ENCODE measurements at regions not wholly inside any gene's neighbourhood (a gene's known extent, or its start where the extent isn't known, plus 50 kb on each side); places are given as distances from the start of the nearest gene placed in this dataset.

DNA sequence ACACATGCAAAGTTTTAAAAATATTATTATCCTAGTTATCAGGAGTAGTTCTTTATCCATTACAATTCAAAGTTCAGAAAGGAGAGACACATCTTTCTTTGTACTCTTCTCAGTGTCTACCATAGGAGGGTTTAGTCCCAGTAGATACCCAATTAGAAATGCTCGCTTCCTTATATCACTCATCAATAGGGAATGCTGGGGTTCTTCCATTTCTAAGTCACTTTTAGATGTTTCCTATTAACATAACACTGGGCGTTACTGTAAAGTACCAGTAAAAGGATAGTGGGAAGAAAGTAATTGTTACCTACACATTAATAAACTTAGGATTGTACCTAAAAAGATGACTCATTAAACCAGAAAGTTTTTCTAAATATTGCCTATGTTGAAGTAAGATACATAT lies 348.3 kb upstream of the CDH6 start:
- no peak for DNase-seq

DNA sequence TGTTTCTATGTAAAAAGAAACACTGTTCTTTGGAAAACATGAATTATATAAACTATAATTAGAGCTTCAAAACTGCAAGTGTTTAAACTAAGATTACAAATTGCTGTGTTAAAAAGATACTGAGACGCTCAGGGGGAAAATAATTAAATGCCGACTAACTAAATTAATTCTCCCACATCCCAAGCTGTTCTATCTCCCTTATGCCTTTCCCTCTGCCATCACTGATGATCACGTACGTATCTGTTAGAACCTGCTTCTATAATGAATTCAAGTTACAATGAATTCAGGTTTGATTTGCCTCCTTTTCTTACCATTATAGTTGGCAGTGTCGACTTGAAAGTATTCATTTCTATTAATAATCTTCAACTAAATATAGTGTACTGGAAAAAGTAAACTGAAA lies 349.9 kb upstream of the CDH6 start:
- no peak for DNase-seq

DNA sequence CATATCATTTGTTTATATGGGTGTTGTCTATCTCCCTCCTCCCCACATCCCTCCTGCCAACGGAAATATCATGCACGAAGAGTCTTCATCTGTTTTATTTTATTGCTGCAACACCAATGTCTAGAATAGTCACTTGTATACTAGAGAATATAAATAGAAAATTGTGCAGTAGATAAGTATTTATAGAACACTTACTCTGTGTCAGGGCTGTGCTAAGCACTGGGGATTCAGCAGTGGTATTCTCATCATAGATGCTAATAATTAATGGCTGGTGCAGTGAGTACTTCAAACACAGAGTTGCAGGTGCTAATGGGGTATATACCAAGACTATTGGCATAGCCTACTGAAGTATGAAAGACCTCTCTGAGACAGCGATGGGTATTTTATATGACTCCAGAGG lies 353.5 kb upstream of the CDH6 start:
- no peak for DNase-seq

DNA sequence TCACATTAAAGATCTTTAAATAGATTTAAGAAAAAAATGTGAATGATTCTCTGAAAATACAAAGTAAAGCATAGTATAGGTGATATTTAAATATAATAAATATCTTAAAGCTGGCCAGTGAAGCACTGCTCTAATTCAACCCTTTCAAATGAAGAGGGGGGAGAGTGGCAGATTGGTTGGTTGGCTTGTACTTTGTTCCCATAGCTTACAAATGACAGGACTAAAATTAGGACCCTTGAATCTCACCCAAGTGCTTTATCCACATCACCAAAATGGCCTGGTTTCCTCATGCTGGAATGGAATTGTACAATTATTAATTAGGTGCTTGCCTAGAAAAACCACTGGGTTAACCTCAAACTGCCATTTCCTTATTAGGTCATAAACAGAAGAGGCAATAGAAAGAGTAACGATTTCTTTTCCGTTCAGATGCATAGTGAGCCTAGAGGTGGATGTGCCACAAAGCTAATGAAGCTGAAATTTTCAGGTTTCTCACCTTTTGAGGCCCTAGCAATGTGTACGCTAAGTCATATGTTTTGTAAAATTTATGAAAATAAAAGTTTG lies 354.5 kb upstream of the CDH6 start:
- no peak for DNase-seq

DNA sequence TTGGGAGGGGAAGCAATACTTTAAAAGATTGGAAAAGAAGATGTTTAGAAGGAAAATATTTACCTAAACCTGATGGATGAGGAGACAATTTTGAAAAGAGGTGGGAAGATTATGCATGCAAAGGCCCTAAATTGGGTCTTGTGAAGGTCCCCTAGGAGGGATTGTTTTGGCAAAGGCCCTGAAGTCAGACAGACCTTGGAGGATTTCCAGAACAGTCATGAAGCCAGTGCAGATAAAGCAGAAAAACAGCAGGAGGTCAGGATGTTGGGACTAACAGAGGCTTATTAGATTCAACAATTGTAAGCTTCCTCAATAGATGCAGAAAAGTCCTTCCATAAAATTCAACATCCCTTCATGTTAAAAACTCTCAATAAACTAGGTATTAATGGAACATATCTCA lies 361.0 kb upstream of the CDH6 start:
- no peak for DNase-seq

DNA sequence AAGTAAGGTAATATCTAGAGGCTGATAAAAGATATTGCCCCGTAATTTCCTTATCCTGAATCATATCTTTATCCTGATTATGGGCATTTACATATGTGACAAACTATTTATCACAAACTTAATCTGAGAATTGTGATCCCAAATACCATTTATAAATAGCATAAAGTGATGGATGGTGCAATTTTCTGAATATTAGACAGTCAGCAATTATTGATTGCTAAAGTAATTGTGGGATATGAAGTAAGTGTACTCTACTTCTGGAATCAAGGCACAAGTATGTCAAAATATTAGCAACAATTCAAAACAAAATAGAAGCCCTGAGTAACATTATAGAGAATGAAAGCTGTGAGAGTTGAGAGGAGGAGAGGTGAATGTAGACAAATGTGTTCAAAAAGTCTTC lies 361.9 kb upstream of the CDH6 start:
- no peak for DNase-seq

DNA sequence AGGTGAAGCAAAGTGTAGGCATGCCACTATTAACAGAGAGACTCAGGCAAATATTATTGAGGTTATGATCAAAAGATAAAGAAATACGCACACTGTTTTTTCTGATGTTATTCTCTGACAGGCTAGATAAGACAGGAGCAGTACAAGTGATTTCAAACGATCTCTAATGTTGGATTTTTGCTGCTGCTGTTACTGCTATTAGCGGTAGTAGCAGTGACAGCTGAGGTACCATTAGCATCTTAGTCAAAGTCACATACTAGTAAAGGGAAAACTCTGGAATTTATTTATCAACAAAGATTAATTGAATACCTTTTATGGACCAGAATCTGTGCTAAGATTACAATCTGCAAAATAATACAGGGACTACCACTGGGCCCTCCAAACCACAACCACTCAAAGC lies 362.4 kb upstream of the CDH6 start:
- DNase-seq: no peak

DNA sequence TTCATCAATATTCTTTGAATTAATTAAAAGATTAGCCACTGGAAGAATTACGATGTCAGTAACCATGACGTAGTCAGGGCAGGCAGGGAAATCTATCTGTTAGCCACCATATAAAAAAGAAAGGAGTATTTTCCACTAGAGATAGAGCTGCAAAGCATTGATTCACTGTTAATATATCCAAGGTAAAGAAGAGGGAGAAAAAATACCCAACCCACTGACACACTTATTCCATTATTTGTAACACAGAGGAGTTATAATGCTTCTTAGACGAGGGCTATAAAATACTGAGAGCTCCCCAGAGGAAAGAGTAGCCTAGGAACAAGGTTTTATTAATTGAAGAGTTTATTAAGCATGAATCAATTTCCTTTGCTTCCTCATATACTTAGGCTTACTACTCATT lies 382.2 kb upstream of the CDH6 start:
- DNase-seq: no peak

DNA sequence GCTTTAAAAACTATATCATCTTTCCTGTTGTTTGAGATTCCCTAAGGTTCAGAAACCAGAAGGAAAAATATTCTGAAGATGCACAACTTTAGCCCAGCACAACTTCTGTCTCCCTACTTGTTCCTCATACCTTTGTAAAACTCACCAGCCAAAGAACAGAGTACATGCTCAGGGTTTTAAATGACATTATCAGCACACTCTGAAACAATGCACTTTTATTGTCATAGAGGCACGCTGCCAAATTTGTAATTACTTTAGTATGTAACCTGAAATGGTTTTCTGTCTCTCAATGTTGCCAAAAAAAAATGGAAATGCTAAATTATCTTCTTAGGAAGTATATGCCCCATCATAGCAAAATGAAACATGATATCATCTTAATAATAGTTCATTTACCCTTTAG lies 383.6 kb upstream of the CDH6 start:
- DNase-seq: no peak

DNA sequence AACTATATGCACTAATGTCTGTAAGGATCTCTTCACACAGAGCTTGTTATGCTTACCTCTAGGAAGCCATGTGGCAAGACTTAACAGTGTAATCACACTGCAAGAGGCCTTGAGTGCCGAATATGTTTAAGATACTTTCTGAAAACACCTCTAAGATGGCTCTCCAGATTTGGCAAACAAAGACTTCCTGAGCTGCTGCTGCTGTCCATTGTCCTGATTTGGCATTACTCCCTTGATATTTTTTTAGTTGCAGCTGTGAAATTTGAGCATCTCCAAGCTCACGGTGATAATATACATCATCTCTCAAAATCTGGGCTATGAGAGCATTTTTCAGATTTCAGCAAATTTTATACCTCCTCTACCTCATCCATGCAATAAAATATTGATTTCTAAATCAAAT lies 384.5 kb upstream of the CDH6 start:
- DNase-seq: no peak

DNA sequence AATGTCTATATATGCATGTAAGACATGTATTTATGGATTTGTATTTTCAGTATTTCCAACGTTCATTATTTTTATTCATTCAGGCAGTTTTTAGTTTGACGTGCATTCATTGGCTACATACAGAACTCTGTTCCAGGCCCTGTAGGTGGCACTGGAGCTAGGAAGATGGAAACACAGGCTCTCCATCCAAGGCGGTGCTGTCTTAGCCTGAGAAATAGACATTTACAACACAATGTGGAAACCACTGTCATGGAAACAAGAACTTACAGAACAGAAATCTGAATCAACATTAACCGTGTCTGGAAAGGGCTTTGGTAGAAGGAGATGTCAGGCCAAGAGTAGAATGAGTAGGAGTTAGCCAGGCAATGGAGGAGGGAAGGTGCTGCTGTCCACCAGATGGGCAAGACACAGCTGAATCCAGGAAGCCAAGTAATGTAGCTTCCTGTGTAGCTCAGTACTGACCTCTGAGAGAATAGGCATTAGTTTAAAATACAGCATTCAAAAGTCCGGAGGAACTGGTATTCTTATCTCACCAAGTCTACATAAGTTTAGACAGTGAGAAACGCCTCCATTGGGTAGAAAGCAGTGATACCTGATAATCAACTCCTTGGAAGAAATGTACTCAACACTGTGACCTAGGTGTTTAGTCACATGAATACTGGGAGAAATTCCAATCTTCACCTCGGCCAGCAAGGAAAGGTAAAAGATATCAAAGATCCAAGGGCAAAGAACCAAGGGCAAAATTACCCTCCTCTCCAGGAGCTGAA lies 388.6 kb upstream of the CDH6 start:
- DNase-seq: no peak

DNA sequence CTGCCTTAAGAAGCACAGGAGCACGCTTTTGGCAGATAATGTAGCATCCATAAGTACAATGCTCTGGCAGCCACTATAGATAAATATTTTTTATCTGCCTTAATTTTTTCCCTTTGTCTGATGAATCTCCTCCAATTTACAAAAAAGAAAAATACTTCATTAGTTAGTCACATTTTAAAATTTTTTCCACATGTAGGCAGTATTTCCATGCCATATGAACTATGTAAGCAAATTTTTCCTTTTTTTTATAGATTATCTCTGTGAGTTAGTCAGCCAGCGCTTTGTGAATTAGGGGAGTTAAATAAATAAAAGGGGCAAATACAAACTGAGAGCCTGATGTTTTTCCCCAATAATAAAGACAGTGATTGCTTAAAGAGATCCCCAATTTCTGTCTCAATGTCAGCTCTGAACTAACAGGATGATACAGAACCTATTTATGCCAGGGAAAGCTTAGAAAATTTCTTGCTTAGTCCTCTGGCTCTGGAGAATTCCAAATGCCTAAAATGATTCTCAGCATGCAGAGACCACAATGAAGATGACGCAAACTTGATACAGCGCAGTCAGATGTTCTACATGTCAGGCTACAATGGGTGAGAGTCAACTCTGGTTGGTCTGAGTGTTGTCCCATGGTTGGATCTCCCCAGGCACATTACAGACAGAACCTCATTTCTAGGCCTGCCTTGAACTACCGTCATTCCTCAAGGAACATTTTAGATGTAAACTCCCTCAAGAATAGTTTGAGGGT lies 390.4 kb upstream of the CDH6 start:
- no peak for DNase-seq

DNA sequence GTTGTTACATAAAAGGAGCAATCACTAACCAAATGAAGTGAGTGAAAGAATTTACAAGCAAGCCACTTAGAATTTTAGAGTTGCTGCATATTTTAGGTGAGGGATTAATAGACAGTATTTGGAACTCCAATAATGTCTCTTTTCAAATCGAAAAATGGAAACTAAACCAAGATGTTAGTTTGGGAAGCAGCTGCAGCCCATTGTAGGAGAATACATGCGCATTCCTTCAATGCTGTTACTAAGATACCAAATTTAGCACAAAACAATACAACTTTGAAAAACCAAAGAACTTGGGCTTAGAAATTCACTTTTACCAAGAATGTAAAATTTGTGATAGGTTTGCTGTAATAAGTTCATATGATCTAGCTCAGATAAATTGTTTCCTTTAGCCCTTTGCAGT lies 411.8 kb upstream of the CDH6 start:
- DNase-seq: no peak

DNA sequence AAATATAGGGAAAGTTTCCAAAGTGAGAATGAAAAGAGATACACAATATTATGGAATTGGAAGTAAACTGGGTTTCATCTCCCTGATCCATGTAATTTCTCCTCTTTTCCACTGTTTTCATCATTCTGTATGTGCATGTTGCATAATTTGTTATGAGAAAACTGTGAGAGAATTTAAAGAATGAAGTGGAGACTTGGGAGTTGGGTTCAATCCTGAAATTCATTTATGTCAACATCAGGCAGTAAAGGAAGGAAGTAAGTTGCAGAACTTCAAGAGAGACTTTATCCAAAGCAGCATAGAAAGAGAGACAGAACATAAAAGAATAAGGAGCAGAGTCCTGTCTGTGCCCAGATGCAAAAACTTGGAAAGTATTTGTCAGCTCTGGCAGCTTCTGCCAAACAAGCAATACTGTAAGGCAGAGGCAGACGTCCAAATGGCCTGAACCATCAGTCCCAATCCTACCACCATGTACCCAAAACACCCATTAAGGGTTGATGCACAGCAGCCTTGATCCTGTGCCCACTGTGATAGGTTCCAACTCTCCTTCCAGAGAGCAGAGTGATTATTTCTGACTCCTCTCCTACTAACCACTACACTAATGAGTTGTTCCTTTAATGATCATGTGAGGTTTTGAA lies 425.3 kb upstream of the CDH6 start:
- DNase-seq: no peak

DNA sequence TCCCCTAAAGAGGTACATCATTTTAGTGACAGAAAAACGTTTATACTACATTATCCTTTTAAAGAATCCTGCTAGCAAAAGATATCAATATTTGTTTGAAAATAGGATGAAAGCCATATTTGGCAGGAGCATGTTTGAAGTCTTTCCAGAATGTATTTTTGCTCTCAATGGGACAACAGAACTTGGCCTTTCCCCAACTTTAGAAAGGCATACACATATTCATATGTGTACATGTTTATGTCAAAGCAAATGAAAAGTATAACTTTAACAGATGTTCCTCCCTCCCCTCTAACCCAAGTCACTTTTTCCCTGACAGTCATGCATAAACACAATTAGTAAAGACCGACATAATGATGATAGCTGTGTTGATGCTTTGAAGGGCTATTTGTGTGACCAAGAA lies 427.8 kb upstream of the CDH6 start:
- no peak for DNase-seq

DNA sequence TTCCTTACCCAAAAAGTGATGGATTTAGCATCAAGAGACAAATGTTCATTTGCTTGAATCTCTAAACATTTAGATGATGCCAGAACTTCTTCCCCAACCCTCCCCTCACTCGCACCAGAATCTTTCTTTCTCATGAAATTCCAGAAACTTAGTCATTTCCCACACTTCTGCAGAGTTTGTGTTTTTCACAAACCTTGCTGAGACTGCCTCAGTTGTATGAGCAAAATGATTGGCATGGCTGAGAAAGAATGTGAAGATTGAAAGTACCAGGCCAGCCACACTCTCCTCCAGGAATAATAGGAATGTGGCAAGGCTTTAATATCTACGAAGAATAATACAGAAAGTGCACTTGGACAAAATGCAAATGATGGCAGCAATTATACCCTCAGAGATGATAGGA lies 428.3 kb upstream of the CDH6 start:
- DNase-seq: no peak

DNA sequence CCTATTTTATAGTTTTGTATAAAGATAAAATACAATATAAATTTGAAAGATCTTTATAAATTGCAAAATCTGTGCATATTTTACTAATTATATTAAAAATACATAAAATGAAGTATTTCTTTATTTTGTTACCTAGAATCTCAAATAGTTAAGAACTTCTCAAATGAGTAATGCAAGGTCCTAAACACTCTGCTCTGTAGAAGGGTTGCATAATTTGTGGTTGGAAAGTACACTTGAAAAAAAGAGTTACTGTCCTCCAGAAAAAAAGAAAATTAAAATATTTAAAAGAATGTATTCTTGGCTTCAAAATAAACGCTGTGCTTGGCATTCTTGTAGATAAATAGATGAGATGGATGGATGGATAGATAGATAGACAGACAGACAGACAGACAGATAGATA lies 428.8 kb upstream of the CDH6 start:
- no peak for DNase-seq

DNA sequence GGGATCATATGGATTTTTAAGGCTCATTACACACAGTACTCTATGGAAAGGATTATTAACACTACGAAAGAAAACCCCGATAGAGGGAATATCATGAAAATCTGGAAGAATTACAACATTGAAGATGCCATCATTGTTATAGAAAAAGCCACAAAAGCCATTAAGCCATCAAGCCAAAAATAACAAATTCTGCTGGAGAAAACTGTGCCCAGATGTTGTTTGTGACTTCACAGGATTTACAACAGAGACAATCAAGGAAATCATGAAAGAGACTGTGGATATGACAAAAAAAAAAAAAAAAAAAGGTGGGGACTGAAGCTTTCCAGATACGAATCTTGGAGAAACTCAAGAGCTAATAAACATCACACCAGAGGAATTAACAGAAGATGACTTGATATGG lies 433.8 kb upstream of the CDH6 start:
- DNase-seq: no peak

DNA sequence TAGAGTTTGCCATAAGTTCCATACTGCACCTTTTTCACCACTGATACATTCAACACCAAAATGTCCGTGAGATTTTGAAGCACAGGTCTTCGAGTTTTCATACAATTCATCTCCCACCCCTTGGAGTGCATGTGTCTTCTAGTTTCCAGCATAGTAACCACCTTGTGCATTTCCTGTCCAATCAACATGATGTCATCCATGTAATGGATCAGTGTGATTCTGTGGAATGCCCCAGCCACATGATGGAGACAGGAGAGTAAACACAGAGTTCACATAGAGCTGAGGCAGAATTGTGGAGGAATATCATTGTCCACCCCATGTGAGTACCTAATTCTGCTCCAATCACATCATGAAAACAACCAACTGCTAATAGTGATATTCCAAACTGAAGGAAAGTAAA lies 441.5 kb upstream of the CDH6 start:
- DNase-seq: no peak

DNA sequence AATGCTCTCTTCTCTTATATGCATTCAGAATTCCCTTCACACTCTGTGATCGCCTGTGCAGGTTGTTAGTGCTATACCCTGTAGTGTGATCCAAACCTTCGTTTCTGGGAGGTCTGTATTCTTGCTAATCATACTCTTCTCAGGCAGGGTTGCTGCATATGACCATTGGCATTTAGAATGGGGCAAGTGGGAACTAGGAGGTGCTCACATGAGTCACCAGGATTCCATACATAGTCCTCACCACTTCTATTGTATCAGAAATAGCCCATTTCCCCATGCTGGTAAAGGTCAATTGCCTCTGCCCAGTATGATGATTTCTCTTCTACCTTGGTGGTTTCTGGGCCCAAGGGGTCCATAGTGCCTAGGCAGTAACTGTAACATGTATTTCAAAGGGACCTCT lies 443.5 kb upstream of the CDH6 start:
- DNase-seq: no peak

DNA sequence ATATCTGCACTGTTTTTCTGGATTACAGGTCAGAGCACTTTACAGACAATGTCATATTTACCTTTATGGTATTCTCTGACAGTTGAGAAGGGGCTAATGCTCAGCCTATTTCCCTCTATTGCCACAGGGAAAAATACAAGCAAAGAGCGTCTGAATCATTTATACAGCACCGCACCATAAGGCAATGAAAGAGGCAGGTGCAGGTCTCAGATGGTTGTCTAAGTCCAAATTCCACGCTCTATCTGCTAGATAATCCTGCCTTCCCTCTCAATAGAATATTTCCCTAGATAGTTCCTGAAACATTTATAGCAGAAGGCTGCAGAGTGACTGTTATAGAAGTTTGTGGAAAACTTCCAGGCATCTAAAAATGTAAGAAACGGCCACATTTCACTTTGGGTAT lies 446.1 kb upstream of the CDH6 start:
- DNase-seq: no peak

DNA sequence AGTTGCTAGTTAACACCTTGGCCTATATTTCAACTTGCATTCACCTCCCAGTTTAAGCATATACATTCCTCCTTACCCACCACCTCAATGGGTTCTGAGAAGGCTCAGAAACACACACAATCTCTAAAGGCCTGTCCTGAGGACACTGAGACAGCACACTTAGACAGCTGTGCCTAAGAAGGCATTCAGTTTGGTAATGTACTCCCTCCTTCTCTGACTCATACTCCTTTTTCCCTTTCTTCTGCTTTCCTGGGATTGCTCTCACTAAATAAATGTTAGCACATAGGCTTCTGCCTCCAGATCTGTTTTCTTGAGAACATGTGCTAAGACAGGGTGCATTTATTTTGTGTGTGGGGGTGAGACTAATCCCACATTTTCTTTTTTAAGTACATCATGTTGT lies 456.8 kb upstream of the CDH6 start:
- DNase-seq: no peak

DNA sequence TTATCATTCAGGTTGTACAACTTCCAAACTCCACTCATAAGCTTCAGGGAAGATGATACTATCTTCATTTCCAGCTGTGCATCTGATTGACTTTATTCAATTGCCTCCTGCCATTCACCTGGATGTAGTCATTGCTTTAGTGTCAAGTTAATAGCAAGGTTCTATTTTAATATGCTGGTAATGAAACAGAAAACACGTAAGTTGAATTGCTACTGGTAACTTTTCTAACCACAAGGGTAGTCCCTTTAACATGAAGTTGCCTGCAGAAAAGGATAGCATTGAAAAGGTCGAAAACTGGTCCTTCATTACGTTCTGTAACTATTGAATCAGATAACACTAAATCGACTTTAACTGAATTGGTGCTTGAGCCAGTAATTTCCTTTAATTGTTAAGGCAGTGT lies 459.4 kb upstream of the CDH6 start:
- no peak for DNase-seq

DNA sequence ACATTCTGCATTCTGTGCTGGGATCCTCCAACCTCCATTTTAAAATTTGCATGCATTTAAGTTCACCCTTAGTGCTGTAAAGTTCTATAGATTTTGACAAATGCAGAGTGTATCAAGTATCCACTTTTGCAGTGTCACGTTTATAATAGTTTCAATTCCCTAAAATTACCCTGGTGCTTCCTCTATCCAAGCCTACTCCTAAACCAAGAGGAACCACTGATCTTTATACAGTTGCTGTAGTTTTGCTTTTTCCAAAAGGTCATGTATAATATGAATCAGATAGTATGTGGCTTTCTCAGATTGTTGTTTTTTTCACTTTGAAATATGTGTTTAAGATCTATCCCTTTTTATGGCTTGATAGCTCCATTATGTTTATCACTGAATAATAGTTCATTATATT lies 468.4 kb upstream of the CDH6 start:
- DNase-seq: no peak
